Activated CD8-positive, alpha-beta T cell treated with anti-CD3 and anti-CD28 coated beads, Interleukin-2, amount 10 ng/mL, durations not matched to agents 7 days and 5 days (primary cell): ENCODE measurements at regions not wholly inside any gene's neighbourhood (a gene's known extent, or its start where the extent isn't known, plus 50 kb on each side); places are given as distances from the start of the nearest gene placed in this dataset.
"Not testable (repeated sequence)": the region's sequence is repeated elsewhere in the genome, so short reads cannot be mapped to it uniquely, and the experiment has no call there.

ENCODE experiments used
- ATAC-seq: fragments of 150-1000 bp; cut with Tn5 transposase; one replicate; pipeline ENCODE4 v1.10.0; 2021; ENCODE audit warnings: moderate library complexity
- CTCF ChIA-PET: fragments of 350-600 bp; sonication (Branson Sonifier 250); formaldehyde crosslinking; loops from one replicate; lab custom pipeline; 2021; ENCODE audit warnings: antibody characterized with exemption; lab: Charles Lee
- POLR2A ChIA-PET: fragments of 350-600 bp; sonication (Branson Sonifier 250); formaldehyde crosslinking; loops from one replicate; lab custom pipeline; 2021; ENCODE audit warnings: antibody characterized with exemption; lab: Charles Lee
- DNase-seq: peaks from one replicate; pipeline ENCODE4 v3.0.0-alpha.2; 2020
- H3K27ac Mint-ChIP-seq: one replicate; pipeline ENCODE4 v1.8.0; 2021; ENCODE audit warnings: mild to moderate bottlenecking, mixed read lengths
- H3K27me3 Mint-ChIP-seq: one replicate; pipeline ENCODE4 v1.8.0; 2021; ENCODE audit warnings: low read depth, mixed read lengths
- H3K36me3 Mint-ChIP-seq: one replicate; pipeline ENCODE4 v1.8.0; 2021; ENCODE audit warnings: low read depth, mixed read lengths
- H3K4me1 Mint-ChIP-seq: one replicate; pipeline ENCODE4 v1.8.0; 2021; ENCODE audit warnings: low read depth, mixed read lengths
- H3K4me3 Mint-ChIP-seq: one replicate; pipeline ENCODE4 v1.8.0; 2021; ENCODE audit warnings: mild to moderate bottlenecking, mixed read lengths
- H3K9me3 Mint-ChIP-seq: one replicate; pipeline ENCODE4 v1.8.0; 2022; ENCODE audit warnings: mixed read lengths; ENCODE audit not compliant: insufficient read depth

GRCh38 chr11:92067016-92067415, 157.6 kb upstream of the FAT3 start:
- no peak for DNase-seq
- POLR2A ChIA-PET: no interaction called here
- CTCF ChIA-PET: no interaction called here
- H3K4me3 Mint-ChIP-seq: no peak overlapping the region
- no peak for ATAC-seq
- no peaks in the 10 kb centered on the region for H3K27me3 Mint-ChIP-seq
- no peaks in the 10 kb centered on the region for H3K36me3 Mint-ChIP-seq
- H3K27ac Mint-ChIP-seq: no peak overlapping the region
- no peaks in the 10 kb centered on the region for H3K4me1 Mint-ChIP-seq
- H3K9me3 Mint-ChIP-seq: peaks cover 13% of the 10 kb centered on the region

GRCh38 chr11:92061456-92062062, 163.1 kb upstream of the FAT3 start:
- Mint-ChIP-seq H3K9me3 (no peaks in the 10 kb centered on the region), H3K36me3 (no peaks in the 10 kb centered on the region), H3K4me3 (no peak overlapping the region), H3K27ac (no peak overlapping the region), H3K27me3 (no peaks in the 10 kb centered on the region), H3K4me1 (no peaks in the 10 kb centered on the region)
- DNase-seq (no peak), ATAC-seq (no peak)
- ChIA-PET CTCF (no interaction called here), POLR2A (no interaction called here)

GRCh38 chr11:92057849-92058442, 166.7 kb upstream of the FAT3 start:
- Mint-ChIP-seq H3K36me3 (no peaks in the 10 kb centered on the region), H3K4me3 (no peak overlapping the region), H3K27ac (no peak overlapping the region), H3K4me1 (no peaks in the 10 kb centered on the region), H3K9me3 (no peaks in the 10 kb centered on the region), H3K27me3 (no peaks in the 10 kb centered on the region)
- CTCF ChIA-PET: no interaction called here
- no peak for DNase-seq
- no peak for ATAC-seq
- POLR2A ChIA-PET: no interaction called here

- DNase-seq (no peak), ATAC-seq (no peak)
- Mint-ChIP-seq H3K9me3 (no peaks in the 10 kb centered on the region), H3K27me3 (no peaks in the 10 kb centered on the region), H3K36me3 (no peaks in the 10 kb centered on the region), H3K27ac (no peak overlapping the region), H3K4me1 (no peaks in the 10 kb centered on the region), H3K4me3 (no peak overlapping the region)
- CTCF ChIA-PET: no interaction called here
- POLR2A ChIA-PET: no interaction called here
Measured at GRCh38 chr11:92053216-92053615, 171.4 kb upstream of the FAT3 start.

GRCh38 chr11:92050305-92050704, 174.3 kb upstream of the FAT3 start:
- ATAC-seq (no peak), DNase-seq (no peak)
- Mint-ChIP-seq H3K27ac (no peak overlapping the region), H3K4me3 (no peak overlapping the region), H3K4me1 (no peaks in the 10 kb centered on the region), H3K36me3 (no peaks in the 10 kb centered on the region), H3K27me3 (no peaks in the 10 kb centered on the region), H3K9me3 (no peaks in the 10 kb centered on the region)
- ChIA-PET POLR2A (no interaction called here), CTCF (no interaction called here)

- no peak for ATAC-seq
- H3K4me1 Mint-ChIP-seq: no peaks in the 10 kb centered on the region
- no peaks in the 10 kb centered on the region for H3K36me3 Mint-ChIP-seq
- DNase-seq: no peak
- no peak overlapping the region for H3K27ac Mint-ChIP-seq
- ChIA-PET CTCF (no interaction called here), POLR2A (no interaction called here)
- no peaks in the 10 kb centered on the region for H3K9me3 Mint-ChIP-seq
- no peak overlapping the region for H3K4me3 Mint-ChIP-seq
- H3K27me3 Mint-ChIP-seq: no peaks in the 10 kb centered on the region
Measured at GRCh38 chr11:92048415-92048814, 176.2 kb upstream of the FAT3 start.

GRCh38 chr11:92046103-92046502, 178.5 kb upstream of the FAT3 start:
- Mint-ChIP-seq H3K36me3 (no peaks in the 10 kb centered on the region), H3K9me3 (no peaks in the 10 kb centered on the region), H3K27me3 (no peaks in the 10 kb centered on the region), H3K4me1 (no peaks in the 10 kb centered on the region), H3K27ac (no peak overlapping the region), H3K4me3 (no peak overlapping the region)
- ChIA-PET POLR2A (no interaction called here), CTCF (no interaction called here)
- no peak for DNase-seq
- no peak for ATAC-seq

- no peak overlapping the region for H3K4me3 Mint-ChIP-seq
- no peaks in the 10 kb centered on the region for H3K36me3 Mint-ChIP-seq
- H3K27me3 Mint-ChIP-seq: no peaks in the 10 kb centered on the region
- H3K9me3 Mint-ChIP-seq: no peaks in the 10 kb centered on the region
- no peak overlapping the region for H3K27ac Mint-ChIP-seq
- no peak for ATAC-seq
- CTCF ChIA-PET: no interaction called here
- DNase-seq: no peak
- POLR2A ChIA-PET: interaction anchor here (0.7 kb wide), 1 partner anchor 216 kb away, joined by 6 read pairs; no protein-coding TSS in a partner anchor
- no peaks in the 10 kb centered on the region for H3K4me1 Mint-ChIP-seq
Measured at GRCh38 chr11:92045301-92045700, 179.3 kb upstream of the FAT3 start.

GRCh38 chr11:92035488-92035887, 189.1 kb upstream of the FAT3 start:
- H3K4me3 Mint-ChIP-seq: no peak overlapping the region
- no peaks in the 10 kb centered on the region for H3K4me1 Mint-ChIP-seq
- no peaks in the 10 kb centered on the region for H3K27me3 Mint-ChIP-seq
- CTCF ChIA-PET: no interaction called here
- no peaks in the 10 kb centered on the region for H3K36me3 Mint-ChIP-seq
- no peak overlapping the region for H3K27ac Mint-ChIP-seq
- H3K9me3 Mint-ChIP-seq: peaks cover 3% of the 10 kb centered on the region
- DNase-seq (no peak), ATAC-seq (no peak)
- POLR2A ChIA-PET: no interaction called here

GRCh38 chr11:92027136-92027535, 197.5 kb upstream of the FAT3 start:
- H3K9me3 Mint-ChIP-seq, H3K27ac Mint-ChIP-seq, DNase-seq, H3K36me3 Mint-ChIP-seq, POLR2A ChIA-PET, H3K4me1 Mint-ChIP-seq, H3K4me3 Mint-ChIP-seq, ATAC-seq, CTCF ChIA-PET, H3K27me3 Mint-ChIP-seq: not testable (repeated sequence)

- DNase-seq (no peak), ATAC-seq (no peak)
- Mint-ChIP-seq H3K27me3 (no peaks in the 10 kb centered on the region), H3K9me3 (no peaks in the 10 kb centered on the region), H3K36me3 (no peaks in the 10 kb centered on the region), H3K4me1 (no peaks in the 10 kb centered on the region), H3K4me3 (no peak overlapping the region), H3K27ac (no peak overlapping the region)
- ChIA-PET CTCF (no interaction called here), POLR2A (no interaction called here)
Measured at GRCh38 chr11:92026664-92027063, 198.0 kb upstream of the FAT3 start.

- H3K9me3 Mint-ChIP-seq: no peaks in the 10 kb centered on the region
- ATAC-seq (no peak), DNase-seq (no peak)
- no peaks in the 10 kb centered on the region for H3K4me1 Mint-ChIP-seq
- ChIA-PET POLR2A (no interaction called here), CTCF (no interaction called here)
- no peaks in the 10 kb centered on the region for H3K27me3 Mint-ChIP-seq
- no peaks in the 10 kb centered on the region for H3K36me3 Mint-ChIP-seq
- no peak overlapping the region for H3K27ac Mint-ChIP-seq
- no peak overlapping the region for H3K4me3 Mint-ChIP-seq
Measured at GRCh38 chr11:92024788-92025187, 199.8 kb upstream of the FAT3 start.

GRCh38 chr11:92022499-92022898, 202.1 kb upstream of the FAT3 start:
- H3K27ac Mint-ChIP-seq: no peak overlapping the region
- no peaks in the 10 kb centered on the region for H3K36me3 Mint-ChIP-seq
- H3K4me3 Mint-ChIP-seq: no peak overlapping the region
- no peaks in the 10 kb centered on the region for H3K4me1 Mint-ChIP-seq
- POLR2A ChIA-PET: no interaction called here
- no peak for DNase-seq
- no peaks in the 10 kb centered on the region for H3K9me3 Mint-ChIP-seq
- H3K27me3 Mint-ChIP-seq: no peaks in the 10 kb centered on the region
- CTCF ChIA-PET: no interaction called here
- no peak for ATAC-seq
